ENCODE measurements at regions not wholly inside any gene's neighbourhood (a gene's known extent, or its start where the extent isn't known, plus 50 kb on each side); places are given as distances from the start of the nearest gene placed in this dataset.

DNA sequence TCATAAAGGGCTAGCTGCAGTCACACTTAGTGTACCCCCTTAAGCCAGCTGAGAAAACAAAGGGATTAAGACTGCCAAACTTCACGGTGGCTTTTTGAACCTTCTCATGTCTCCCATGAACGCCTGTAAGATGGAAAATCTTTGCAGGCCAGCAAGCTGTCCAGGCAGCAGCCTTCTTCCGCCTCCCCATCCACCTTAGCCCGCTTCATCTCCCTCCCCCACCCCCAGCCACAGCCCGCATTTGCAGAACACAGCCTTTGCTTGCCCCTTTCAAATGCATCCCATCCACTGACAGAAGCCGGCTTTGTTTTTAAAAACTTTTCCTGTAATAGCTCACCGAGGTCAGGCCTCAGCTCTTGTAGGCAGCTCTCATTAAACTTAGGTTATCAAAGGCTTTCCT lies 113.8 kb upstream of the FAM9B start:
- DNase-seq (ENCODE audit: low read depth in 2 of 2) = no peak

DNA sequence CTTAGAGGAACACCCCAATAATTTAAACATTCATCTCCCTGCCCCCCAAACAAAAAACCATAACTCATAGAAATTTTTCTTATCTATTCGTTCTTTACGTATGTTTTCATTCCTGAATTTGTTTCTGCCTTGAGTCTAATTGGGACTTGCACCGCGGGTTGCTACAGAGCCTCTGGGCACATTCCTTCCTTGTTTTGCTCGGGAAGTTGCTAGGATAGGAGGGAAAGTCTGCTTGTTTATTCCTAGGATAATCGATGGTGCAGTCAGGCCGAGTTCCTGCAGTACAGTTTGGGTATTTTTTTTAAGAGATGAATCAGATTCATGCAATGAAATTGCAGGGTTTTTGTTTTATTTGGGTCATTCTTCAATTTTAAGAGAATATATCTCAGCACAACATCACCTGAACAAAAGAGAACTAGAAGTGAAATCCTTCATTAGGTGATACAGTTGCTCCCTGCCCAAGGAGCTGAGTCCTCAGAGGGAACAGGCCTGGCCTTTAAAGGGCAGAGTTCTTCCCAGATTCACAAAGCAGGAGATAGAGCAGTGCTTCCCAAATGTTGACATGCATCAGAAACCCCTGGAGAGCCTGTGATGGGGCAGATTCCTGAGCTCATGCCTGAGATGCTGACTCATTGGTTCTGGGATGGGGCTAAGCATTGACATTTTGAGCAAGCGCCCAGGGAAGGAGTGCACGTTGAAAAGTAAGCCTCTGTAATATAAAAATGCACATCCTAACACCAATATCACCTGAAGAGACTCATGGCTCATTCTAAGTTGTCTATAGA lies 114.9 kb upstream of the FAM9B start:
- no peak for DNase-seq (ENCODE audit: low read depth in 2 of 2)

DNA sequence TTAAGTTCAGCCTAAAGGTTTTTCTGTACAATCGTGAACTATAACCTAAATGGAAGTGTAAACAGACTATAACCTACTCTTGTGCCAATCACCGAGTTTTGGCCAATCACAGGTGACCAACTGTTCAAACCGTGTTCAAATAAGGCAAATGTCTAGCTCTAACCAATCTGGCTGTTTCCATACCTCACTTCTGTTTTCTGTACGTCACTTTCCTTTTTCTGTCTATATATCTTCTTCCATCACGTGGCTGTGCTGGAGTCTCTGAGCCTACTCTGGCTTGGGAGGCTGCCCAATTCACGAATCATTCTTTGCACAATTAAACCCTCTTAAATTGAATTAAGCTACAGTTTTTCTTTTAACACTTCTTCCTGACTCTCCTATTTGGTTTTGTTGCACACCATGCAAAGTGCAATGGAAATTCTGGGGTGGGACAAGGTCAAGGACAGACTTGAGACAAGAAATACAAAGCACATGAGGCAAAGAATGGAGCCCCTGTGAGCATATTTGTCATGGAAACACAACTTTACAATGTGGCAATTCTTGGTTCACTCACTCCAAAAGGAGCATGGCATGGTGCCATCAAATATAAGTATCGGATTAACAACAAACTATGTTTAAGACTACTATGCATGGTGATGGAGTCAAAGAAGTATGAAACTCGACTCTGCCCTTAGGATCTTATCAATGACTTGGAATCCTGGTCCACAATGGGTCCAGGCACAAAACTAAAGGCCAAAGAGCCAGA lies 115.7 kb upstream of the FAM9B start:
- no peak for DNase-seq (ENCODE audit: low read depth in 2 of 2)

DNA sequence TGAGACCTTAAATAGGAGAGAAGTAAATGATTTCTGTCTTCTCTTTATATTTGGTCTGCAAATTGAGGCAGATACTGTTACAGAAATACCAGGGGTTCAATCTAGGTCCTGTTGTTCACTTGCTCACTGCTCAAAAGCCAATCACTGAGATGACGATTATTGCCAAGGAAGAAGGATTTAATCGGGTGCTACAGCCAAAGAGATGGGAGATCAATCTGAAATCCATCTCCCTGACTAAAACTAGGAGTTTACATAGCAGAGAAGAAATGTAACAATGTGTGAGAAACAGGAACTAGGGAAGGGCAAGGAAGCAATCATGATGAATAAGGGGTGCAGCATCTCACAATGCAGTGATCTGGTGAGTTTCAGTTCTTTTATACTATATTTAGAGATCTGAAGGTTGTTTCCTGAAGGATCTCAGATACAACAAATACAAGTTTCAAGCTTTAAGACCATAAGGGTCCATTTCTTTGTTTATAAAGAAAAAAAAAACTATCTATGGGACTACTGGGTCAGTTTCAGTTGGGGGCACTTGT lies 117.9 kb upstream of the FAM9B start:
- no peak for DNase-seq (ENCODE audit: low read depth in 2 of 2)

DNA sequence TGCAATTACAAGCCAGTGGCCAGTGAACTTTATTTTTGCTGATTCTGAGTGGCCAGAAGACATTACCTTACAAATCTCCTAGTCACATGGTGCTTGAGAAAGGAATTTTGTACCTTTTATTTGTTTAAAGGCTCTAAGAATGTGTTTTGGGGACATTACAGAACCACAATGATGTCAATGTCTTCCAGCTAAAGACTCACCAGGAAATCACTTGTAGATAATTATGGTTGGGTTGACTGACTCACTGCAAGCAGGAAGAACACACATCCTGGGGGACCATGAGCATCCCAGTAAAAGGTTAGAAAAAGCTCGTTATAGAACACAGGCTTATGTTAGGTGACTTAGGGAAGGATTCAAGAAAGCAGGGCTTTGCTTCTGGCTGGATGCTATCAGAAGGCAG lies 119.4 kb upstream of the FAM9B start:
- DNase-seq (ENCODE audit: low read depth in 2 of 2) = no peak

DNA sequence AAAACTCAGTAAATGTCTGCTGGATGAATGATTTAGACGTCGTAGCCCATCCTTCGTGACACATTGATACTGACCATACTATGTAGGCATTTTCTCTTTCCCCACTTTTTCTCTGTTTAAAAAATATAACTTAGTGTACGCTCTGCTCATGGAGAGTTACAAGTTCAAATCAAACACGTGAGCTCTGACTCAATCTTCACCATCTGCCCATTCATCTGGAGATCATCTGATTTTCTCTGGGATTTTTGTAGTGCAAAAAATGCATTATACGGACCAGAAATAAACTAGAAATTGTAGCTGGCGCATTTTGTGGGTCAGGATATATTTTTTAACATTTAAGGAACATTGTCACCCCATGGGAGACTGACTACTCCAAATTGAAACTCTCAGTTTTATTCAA lies 124.7 kb upstream of the FAM9B start:
- DNase-seq (ENCODE audit: low read depth in 2 of 2) = no peak

DNA sequence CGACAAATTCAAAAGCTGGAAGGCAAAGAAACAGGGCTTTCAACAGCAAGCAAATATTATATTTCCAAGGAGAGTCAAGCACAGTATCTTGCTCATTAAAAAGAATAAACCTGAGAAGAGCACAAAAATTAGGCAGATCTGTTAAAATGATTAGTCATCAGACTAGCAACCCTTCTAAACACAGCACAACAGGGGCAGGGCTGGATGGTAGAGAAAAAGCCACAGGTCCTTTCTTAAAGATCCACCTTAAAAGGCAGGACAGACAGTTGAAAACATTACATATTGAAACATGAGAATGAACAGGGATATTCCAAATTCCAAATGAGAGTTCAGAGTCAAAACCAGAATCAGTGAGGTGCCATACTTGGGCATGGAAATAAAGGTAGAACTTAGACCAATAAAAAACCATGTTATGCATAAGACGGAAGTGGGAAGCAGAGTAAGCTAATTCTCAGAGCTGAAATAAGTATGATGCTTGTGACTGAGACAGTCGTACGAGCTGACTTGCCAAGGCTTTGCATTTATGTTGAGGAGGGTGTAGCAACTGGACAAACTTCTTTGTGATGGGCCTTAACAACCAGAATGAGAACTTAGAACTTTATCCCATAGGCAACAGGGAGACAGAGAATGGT lies 126.9 kb upstream of the FAM9B start:
- no peak for DNase-seq (ENCODE audit: low read depth in 2 of 2)

DNA sequence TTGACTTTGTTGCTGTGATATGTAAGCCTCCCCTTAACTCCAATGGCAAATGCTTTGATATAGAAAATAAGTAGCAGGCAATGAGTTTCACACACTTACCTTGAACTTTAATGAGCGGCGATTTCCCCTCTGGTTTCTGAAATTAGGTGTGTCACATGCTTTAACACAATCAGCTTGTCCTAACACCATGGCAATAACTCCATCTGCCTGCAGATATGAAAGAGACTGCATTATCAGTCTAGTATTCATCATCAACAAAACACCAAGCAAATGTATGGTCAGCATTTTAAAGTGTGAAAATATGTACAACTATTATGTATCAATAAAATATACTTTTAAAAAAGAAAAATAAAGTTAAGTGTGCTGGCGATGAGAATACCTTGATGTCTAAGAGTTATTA lies 128.8 kb upstream of the FAM9B start:
- no peak for DNase-seq (ENCODE audit: low read depth in 2 of 2)

DNA sequence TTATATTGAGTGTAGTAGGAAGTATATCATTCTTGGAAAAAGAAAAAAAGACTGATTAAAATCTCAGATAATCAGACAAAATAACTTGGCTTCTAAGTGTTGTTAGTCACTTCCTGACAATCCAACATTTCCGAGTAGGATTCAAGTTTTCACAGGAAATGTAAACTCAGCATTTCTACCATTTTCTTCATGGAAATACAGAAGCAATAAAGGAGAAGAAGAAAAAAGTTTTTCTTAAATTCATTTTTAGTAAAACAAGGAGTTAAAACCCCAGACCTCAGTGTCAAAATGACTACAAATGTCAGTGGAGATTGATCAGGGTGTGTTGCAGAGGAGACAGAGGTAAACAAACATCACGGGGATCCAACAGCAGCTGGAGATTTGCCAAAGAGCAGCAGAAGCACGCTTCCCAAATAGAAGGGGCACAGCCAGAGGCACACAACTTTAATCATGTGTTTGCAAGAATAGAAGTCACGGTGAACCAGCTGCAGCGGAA lies 129.3 kb upstream of the FAM9B start:
- DNase-seq (ENCODE audit: low read depth in 2 of 2) = no peak

DNA sequence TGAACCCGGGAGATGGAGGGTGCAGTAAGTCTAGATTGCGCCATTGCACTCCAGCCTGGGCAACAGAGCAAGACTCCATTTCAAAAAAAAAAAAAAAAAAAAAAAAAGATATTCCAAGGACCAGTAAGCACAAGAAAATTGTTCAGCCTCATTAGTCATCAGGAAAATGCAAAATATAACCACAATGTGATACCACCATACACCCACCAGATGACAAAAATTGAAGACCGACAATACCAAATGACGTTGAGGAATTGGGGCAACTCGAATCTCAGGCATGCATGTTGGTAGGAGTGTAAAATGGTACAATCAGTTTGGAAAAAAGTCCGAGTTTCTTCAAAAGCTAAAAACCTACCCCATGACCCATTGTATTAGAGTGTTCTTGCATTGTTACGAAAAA lies 130.2 kb upstream of the FAM9B start:
- DNase-seq (ENCODE audit: low read depth in 2 of 2) = no peak

DNA sequence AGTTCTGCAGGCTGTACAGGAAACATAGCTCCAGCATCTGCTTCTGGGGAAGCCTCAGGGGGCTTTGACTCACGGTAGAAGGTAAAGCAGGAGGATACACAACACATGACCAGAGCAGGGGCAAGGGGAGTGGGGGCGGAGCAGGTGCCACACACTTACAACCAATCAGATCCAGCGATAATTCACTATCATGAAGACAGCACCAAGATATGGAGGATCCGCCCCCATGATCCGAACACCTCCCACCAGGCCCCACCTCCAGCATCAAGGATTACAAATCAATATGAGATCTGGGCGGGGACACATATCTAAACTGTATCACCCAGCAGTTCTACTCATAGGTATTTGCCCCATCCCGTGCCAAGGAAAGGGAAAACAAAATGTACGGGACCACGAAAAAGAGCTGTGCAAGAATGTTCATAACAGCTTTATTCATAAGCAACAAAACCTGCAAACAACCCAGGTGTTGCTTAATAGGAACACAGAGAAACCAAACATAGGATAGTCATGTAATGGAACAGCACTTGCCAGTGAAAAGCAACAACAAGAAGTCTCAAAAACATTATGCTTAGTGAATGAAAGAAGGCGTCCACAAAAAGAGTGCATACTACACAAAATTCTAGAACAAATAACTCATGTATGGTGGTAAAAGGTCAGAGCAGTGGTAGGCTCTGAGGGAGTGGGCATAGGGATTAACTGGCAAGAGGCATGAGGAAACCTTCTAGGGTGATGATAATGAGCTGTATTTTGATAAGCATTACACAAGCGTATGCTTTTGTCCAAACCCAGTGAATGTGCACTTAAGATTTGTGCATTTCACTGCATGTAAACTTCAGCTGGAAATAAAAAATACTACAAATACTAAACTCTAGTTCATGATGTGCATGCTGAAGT lies 130.9 kb upstream of the FAM9B start:
- no peak for DNase-seq (ENCODE audit: low read depth in 2 of 2)

DNA sequence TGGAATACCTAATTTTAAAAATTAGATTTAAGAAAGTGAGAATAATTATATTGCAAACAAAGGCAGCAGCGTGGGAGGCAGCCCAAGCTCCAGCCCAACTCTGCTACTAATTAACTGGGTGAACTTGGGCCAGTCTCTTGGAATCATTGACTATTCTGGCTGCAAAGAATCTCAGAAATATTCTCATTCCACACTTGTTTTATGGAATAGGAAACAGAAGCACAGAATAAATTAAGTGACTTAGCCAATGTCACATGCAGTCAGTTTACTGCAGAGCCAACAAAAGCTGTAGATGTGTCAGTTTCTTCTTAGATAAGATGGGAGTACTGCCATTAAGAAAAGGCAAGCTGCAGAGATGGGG lies 132.6 kb upstream of the FAM9B start:
- DNase-seq (ENCODE audit: low read depth in 2 of 2) = no peak

DNA sequence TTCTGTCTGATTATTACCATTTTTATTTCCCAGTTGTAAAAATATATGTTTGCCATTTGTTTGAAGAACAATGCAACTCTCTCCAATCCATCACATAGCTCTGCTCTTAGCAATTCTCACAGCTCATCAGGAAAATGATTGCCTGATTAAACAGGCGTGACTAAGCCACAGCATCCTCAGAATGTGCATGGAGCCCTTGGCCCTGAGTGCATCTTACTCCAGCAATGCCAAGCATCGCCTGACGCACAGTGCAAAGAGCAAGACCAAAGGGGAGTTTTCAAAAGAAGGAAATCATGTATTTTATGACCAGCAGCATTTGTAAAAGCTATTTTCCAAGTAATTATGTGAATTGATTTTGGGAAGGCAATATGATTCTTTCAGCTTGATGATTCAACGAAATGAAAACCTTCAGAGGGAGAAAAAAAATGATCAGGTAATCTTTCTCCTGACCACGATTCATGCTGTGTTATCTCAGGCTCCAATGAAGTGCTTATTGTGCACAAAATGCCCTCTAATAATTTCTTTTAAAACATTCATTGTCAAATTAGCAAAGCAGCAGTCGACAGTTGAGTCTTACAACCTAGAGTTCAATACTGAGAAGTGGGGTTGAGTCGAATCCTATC lies 138.0 kb upstream of the FAM9B start:
- no peak for DNase-seq (ENCODE audit: low read depth in 2 of 2)

DNA sequence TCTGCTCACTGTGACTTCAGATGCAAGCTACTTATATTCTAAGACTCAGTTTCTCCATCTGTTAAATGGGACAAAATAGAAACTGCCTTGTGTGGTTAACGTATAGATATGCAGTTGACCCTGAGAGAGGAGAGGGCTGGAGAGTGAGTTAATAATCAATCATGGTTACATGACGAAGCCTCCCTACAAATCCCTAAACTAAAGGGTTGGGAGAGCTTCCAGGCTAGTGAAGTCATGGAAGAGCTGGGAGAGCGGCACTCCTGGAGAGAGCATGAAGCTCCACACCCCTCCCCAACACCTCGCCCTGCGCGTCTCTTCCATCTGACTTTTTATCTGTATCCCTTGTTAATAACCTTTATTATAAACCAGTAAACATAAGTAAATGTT lies 138.5 kb upstream of the FAM9B start:
- DNase-seq (ENCODE audit: low read depth in 2 of 2) = no peak

DNA sequence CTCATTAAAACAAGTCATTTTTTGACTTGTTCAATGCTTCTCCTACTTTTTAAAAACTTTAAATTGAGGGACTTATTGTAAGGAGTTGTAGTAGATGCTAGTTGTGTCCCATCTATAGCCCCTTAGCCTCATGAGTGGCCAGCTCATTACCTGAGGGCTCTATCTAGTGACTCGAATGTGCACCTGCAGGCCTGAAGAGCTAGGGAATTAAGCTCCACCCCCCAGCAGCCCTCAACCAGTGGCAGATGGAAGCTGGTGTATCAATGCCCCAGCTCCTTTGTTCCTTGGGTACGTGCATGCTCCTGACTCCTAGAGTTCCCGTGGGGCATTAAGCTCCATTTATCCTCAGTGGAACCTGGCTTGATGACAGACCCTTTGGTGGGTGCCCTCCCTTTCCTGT lies 146.7 kb upstream of the FAM9B start:
- no peak for DNase-seq (ENCODE audit: low read depth in 2 of 2)

DNA sequence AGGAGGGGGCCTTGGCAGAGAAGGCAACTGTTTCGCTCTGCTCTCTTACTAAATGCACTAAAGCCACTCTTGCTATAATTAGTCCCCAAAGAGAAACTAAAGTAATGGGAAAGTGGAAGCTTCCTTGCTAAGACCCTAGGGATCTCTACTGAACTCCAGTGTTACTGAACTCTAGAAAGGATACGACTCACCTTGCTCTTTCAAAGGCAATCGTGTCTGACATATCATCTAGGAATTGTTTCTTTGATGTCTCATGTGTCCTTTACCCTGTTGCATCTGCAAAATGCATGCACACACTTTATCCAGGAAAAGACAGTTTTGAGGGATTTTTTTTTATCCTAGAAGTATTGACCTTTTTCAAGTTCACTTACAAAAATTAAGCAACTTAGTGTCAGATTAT lies 148.1 kb upstream of the FAM9B start:
- no peak for DNase-seq (ENCODE audit: low read depth in 2 of 2)

DNA sequence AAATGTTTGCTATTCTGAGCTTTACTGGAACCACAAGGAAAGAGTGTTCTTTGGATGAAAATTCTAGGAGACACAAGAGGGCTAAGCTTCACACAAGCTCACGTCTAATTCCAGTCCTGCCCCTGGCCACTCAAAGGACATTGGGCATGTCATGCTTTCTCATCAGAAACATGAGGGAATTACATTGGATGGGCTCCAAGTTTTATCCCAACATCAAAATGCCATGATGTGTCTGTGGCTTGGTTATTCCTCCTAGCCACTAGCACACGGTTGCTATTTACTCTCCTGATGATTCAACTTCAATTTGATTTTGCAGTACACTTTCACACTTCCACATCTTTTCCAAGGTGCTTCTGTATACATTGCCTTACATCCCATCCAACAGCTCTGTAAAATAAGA lies 149.6 kb upstream of the FAM9B start:
- no peak for DNase-seq (ENCODE audit: low read depth in 2 of 2)

DNA sequence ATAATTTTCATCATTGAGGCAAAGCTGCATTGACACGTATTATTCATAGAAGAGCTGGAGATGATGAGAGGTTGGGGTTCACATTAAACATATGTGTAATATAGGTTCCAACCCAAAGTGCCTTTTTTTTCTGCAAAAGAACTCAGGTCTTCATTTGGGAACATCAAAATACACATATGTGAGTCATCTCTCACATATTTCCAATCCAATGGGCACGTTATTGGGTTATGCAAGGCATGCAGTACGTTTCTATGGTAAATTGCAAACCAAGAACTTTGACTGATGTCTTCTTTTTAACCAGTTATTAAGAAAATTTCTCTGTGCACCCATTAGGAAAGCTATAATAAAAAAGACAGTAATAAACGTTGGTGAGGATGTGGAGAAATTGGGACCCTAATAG lies 150.3 kb upstream of the FAM9B start:
- DNase-seq (ENCODE audit: low read depth in 2 of 2) = no peak

DNA sequence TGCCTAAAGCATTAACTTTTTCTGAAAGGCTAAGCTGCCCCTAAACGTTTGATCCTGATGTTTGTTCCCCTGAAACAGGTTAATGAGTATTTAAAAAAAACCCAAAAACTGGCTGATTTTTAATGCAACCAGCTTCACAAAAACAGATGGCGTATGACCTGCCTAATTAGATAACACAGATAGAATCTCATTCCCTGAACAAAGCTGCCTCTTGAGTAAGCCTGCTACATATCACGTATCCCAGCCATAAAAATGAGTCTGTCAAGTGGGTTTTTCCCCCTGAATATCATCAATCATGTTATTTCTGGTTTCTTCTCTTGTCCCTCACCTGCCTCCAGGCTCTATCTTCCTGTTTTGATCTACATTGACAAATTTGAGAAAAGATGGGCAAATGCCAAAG lies 154.2 kb upstream of the FAM9B start:
- DNase-seq (ENCODE audit: low read depth in 2 of 2) = no peak

DNA sequence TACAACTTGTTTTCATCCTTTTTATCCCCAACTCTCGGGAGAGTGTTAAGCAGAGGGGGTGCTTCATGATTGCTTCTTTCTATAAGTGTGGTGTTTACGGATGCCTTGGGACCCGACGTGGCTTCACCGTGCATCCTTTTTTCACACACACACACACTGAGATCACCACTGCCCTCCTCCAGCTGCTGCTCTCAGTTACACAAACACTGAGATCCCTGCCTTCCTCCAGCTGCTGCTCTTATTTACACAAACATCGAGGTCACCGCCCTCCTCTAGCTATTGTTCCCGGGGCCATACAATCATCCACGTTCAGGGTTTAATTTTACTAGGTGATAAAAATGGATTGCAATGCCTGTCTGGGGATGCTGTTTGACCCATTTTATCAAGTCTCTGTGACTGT lies 155.4 kb upstream of the FAM9B start:
- no peak for DNase-seq (ENCODE audit: low read depth in 2 of 2)

DNA sequence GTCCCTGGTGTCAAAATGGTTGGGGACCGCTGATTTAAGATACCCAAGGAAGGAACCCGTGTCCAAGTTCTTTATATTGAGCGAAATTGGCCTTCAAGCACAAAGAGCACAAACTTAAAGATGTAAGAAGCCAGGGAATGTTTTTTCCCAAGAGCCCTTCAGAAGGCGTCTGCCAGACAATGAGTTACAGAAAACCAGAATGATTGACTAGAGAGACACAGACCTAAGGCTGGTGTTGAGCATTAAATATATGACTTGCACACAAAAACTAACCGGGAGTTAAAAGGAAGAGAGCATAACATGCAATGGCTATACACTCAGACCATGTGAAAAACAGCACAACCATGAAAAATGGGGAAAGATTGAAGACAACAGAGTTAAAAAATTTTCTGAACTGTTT lies 157.5 kb upstream of the FAM9B start:
- DNase-seq (ENCODE audit: low read depth in 2 of 2) = no peak
